ENCODE measurements at regions not wholly inside any gene's neighbourhood (a gene's known extent, or its start where the extent isn't known, plus 50 kb on each side); places are given as distances from the start of the nearest gene placed in this dataset.

- no peak for DNase-seq (ENCODE audit: low spot score)
Measured at GRCh38 chr12:40618636-40619035, 73.6 kb upstream of the CNTN1 start.

- no peak for DNase-seq (ENCODE audit: low spot score)
Measured at GRCh38 chr12:40620564-40621019, 71.6 kb upstream of the CNTN1 start.

- peak; percentile 32 for DNase-seq (ENCODE audit: low spot score)
Measured at GRCh38 chr12:40622246-40622838, 69.9 kb upstream of the CNTN1 start.

- no peak for DNase-seq (ENCODE audit: low spot score)
Measured at GRCh38 chr12:40632171-40632570, 60.1 kb upstream of the CNTN1 start.

- no peak for DNase-seq (ENCODE audit: low spot score)
Measured at GRCh38 chr12:40632933-40633332, 59.3 kb upstream of the CNTN1 start.

GRCh38 chr12:40634517-40635131 is 57.6 kb upstream of the CNTN1 start:
- DNase-seq (ENCODE audit: low spot score): no peak

GRCh38 chr12:40635141-40635731 is 57.0 kb upstream of the CNTN1 start:
- DNase-seq (ENCODE audit: low spot score): no peak
